ENCODE measurements at regions not wholly inside any gene's neighbourhood (a gene's known extent, or its start where the extent isn't known, plus 50 kb on each side); places are given as distances from the start of the nearest gene placed in this dataset.

DNA sequence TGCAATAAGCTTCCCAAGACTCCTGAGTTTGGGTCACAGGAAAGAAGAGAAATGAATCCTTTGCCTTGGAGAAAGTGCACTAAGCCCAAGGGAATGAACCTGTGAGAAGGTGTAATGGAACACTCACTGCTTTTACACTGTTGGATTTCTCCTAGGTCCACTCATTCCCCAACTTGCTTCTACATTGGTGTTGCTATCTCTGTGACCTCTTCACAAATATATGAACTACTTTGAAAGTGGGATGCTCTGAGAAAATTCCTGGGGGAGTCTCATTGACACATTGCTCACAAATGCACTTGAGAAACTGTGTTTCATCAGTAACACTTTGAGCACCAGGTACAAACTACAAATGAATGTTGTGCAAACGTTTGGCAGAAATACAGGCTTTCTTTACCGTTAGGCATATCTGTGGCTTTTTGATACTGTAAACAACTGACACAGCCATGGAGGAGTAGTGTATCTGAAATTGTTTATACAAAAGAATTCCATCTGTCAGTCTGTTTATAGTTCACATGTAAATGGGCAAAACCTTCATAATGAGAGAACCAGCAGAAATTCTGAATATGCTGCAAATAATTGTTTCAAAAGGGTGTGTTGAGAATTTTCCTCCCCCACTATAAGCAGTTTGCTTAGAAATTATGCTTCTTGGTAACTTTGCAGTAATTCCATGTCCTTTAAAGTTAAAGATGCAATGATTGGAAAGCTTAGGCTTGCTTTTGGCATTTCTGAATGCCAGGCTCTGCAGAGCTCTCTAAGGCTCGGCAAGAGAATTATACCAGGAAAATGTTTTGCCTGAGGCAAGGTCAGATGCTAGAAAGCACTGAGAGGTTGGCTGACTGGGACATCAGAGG is 348.5 kb upstream of the DDHD1 start:
- DNase-seq, result no peak

DNA sequence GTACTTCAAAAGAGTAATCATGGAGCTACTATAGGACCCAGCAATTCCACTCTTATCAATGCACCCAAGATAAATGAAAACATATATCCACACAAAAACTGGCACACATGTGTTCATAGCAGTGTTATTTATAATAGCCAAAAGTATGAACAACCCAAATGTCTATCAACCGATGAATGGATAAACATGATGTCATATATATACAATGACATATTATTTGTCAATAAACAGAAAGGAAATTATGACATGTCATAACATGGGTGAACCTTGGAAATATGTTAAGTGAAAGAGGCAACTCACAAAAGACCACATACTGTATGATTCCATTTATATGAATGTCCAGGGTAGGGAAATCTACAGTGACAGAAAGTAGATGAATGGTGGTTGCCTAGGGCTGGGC is 347.1 kb upstream of the DDHD1 start:
- DNase-seq, result no peak

DNA sequence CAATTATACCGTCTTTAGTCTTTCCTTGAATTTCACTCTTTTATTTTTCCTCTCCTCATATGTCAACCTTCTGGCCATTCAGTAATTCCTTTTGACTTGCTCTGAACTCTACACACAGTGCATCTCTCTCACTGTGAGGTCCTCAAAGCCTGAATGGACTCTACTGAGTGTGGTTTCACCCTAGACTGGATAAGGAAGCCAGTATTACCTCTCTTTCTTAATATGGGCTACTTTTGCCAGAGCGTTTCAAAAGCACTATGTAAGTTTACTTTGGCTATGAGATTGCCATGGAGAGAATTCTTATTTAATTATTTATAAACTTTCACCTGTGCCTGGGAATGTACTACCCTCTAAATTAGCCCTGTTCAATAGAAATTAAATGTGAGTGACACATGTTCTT is 343.5 kb upstream of the DDHD1 start:
- no peak for DNase-seq

GRCh38 chr14:53495846-53496343 is 342.8 kb upstream of the DDHD1 start:
- DNase-seq, result no peak

- DNase-seq, result no peak
Observed at GRCh38 chr14:53494587-53494986, 341.5 kb upstream of the DDHD1 start.

GRCh38 chr14:53493860-53494259 is 340.7 kb upstream of the DDHD1 start:
- no peak for DNase-seq

GRCh38 chr14:53493320-53493719 is 340.2 kb upstream of the DDHD1 start:
- DNase-seq, result no peak

DNA sequence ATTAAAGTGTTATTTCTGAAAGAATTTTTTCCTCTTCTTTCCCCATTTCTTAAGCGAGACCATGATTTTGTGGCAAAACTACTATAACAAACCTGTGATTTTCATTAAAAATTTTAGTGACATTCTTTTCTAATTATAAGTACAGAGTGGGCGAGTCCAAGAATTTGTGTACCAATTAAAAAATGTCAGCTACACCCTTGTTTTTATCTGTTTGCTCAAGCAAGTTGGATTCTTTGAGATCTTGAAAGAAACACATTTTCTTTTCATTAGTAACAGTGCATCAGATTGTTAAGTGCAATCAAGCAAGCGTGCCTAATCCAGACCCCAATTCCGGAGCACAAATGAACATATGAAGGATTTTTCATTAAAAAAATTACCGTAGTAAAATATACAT is 338.8 kb upstream of the DDHD1 start:
- no peak for DNase-seq

- DNase-seq, result no peak
Observed at GRCh38 chr14:53491256-53491883, 338.2 kb upstream of the DDHD1 start.

GRCh38 chr14:53478174-53478573 is 325.1 kb upstream of the DDHD1 start:
- DNase-seq, result no peak

DNA sequence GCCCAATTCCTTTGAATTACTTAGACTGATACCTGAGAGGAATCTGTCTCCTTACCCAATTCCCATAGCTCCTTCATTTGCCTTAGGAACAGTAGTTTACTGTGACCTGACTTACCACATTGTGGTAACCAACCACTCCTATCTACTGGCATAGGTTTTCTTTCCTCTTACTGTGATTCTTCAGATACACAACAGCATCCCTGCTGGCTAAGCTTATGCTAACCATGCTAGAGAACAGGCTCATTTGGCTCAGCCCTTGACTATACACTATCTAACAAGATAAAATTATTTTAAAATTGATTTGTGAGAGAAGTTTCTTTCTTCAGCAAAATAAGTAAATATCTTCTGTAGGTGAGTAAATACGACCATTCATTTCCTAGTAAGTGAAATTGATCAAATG is 320.4 kb upstream of the DDHD1 start:
- no peak for DNase-seq

DNA sequence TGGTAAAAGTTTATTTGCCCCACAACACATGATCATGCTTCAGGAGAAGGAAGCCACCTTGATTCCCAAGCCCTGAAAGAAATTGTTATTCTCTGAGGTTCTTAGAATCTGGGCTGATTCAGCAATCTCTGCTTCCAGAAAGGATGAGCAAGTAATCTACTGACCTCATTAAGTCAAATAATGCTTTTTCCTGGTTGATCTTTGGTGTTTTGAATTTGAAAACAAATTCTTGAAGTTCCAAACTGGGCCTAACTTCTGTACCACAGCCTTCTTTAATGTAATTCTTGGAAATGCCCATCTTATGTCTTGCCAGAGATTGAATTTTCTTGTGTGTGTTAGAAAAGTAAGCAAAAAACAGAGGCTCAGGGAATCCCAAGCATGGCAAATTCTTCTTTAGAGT is 319.2 kb upstream of the DDHD1 start:
- DNase-seq, result no peak

DNA sequence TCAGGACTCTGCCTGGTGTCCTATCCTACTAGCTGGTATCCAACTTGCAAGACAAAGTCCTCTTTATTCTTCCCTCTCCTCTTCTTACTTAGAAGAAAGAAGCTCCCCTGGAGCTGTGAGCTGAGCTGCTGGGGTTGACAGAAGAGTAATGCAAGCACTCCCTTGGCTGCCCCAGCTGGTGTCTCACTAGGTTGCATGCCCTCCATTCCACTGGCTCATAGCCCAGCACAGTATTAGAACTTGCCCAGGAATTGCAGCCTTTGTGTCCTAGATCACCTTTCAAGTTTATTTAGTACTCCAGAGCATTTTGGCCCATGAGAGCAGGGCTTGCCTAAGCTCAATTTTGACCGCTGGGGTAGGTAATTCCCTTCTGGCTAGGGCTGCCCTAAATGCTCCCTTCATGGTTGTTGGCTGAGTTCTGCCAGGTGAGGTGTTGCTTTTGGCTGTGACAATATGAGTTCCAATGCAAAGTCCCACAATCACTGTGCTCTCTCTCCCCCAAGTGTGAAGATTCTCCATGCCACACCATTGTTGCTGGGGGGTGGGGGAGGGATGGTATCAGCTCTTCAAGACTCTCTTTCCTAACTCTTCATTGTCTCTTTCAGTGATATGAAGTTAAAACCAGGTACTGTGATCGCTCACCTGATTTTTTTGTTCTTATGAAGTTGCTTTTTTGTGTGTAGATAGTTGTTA is 317.4 kb upstream of the DDHD1 start:
- DNase-seq, result no peak

GRCh38 chr14:53468876-53469275 is 315.8 kb upstream of the DDHD1 start:
- DNase-seq, result no peak

DNA sequence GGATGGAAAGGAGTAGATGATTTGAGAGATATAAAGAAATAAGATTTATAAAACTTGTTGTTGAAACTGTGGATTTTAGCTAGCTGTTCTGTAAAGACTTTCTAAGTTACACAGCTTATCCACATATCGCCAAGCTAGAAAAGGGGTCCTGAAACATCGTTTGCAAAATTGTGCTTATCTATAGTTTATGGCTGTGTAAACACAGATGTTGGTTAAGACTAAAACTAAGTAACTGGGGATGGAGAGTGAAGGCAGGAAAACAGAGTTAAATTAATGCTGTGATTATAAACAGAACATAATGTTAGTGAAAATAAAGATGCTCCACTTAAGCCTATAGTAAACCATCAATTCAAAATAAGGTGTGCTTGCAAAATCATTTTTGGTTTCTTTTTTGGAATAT is 311.3 kb upstream of the DDHD1 start:
- no peak for DNase-seq

- DNase-seq, result no peak
Observed at GRCh38 chr14:53462931-53463778, 310.0 kb upstream of the DDHD1 start.

- no peak for DNase-seq
Observed at GRCh38 chr14:53461858-53462257, 308.7 kb upstream of the DDHD1 start.

- no peak for DNase-seq
Observed at GRCh38 chr14:53460544-53460943, 307.4 kb upstream of the DDHD1 start.

DNA sequence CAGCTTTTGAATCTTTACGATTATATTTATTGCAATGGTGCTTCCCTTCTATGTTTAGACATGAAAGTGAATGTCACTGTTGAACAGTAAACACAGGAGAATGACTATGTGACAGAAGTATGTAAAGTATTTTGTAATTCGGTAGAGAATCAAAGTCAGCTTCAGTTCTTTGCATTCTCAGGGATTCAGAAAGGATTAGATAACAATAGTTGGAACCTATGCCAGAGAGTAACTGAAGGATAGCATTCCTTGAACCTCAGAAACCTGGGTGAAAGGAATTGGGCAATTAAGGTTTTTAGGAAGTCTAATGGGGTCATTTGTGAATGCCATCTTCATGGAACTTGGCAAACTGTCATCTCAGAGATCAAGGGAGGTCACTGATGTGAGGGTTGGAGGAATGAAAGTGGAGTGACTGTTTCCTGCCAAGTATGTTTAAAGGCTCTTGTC is 305.3 kb upstream of the DDHD1 start:
- no peak for DNase-seq

- no peak for DNase-seq
Observed at GRCh38 chr14:53456931-53457330, 303.8 kb upstream of the DDHD1 start.

DNA sequence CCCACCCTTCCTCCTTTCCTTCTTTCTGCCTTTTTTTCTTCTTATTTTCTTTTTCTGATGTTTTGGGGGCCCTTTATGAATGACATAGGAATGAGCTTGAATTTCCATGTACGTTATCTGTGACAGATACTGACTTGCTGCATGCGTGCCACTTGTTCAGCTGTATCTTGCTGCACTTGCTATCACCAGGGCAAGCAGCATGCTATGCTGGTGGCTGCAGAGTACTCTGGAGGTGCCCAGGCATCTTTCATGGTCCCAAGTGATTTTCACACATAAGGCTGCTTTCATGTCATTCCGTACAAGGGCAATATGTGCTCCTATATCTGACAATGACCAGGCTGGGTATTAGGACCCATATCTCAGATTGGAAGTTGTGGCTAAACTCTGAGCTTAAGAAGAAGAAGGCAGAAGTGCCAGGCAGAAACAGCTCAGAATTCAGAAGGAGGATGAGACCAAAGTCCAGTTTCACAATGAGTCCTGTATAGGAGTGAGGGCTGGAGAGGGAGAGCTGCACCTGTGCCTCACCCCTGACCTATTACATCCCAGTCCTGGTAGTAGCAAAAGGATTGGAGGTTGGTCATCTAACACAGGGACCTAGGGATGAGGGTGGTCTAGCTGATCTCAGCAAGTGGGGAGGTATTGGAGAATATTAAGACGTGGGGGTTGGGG is 299.0 kb upstream of the DDHD1 start:
- no peak for DNase-seq

- no peak for DNase-seq
Observed at GRCh38 chr14:53450871-53451270, 297.7 kb upstream of the DDHD1 start.
